ENCODE measurements at regions not wholly inside any gene's neighbourhood (a gene's known extent, or its start where the extent isn't known, plus 50 kb on each side); places are given as distances from the start of the nearest gene placed in this dataset.

DNA sequence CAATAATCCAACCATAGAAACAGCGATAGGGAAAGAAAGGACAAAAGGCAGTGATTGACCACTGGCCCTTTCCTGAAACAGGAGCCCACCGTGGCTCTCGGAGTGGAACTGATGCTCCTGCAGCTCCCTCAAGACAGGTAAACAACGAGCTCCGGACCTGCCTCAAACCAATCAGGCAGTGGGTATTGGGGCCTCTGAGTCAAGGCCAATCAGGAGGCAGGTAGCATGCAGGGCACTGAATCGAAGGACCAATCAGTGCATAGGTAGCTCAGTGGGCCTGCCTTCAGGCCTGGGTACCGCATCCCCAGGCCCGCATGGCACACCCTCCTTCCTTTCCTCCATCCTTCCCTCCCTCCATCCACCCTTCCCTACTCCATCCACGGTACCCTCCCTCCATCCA, 425.1 kb upstream of the MGMT start:
- BruUV-seq (replicated peaks): no TSS peak
- dilution Hi-C loops (cut with MboI; ENCODE audit: extremely low pct_ligation_motif_present, low sequenced_read_pairs): no loop called here
- Histone ChIP-seq H3K4me1 (ENCODE audit: control insufficient read depth, extremely low read depth, insufficient read depth, low read length) (peaks cover 70% of the 10 kb centered on the region), H3K9me3 (replicated peaks; ENCODE audit: control insufficient read depth, insufficient read depth, low read length) (no peaks in the 10 kb centered on the region), H3K27ac (ENCODE audit: insufficient read depth, low read depth, low read length) (no peak overlapping the region), H3K9me1 (replicated peaks; ENCODE audit: control insufficient read depth, extremely low read depth, insufficient read depth, low read length) (no peaks in the 10 kb centered on the region), H4K20me1 (replicated peaks; ENCODE audit: control insufficient read depth, extremely low read depth, insufficient read depth, low read length) (no peaks in the 10 kb centered on the region), H2AFZ (ENCODE audit: low read depth, low read length) (no peak overlapping the region), H3K36me3 (ENCODE audit: control insufficient read depth in 2 of 2, extremely low read depth in 1 of 2, insufficient read depth in 2 of 2, low read length in 2 of 2) (no peaks in the 10 kb centered on the region), H3K4me3 (replicated peaks in 1 of 3; ENCODE audit: insufficient read depth in 1 of 3, low read depth in 1 of 3, low read length in 3 of 3) (no peak overlapping the region), H3K9ac (replicated peaks; ENCODE audit: extremely low read depth, insufficient read depth, low read length) (no peak overlapping the region), H3K79me2 (ENCODE audit: control insufficient read depth, insufficient read depth, low read length) (no peaks in the 10 kb centered on the region), H3K27me3 (ENCODE audit: control insufficient read depth in 2 of 2, insufficient read depth in 2 of 2, low read length in 2 of 2) (no peaks in the 10 kb centered on the region), H3K4me2 (ENCODE audit: insufficient read depth, low read length) (no peak overlapping the region)
- DNase-seq (ENCODE audit: low read depth, low spot score) (no peak), FAIRE-seq (no peak)
- CTCF ChIA-PET: interaction anchor here (1.6 to 1.9 kb wide), 2 partner anchors 10 to 216 kb away, joined by 4 to 5 read pairs; no protein-coding TSS in a partner anchor
- intact Hi-C loops (cut with micrococcal nuclease): no loop called here
- TF ChIP-seq GATA2 (IDR thresholded peaks at IDR 0.05; ENCODE audit: insufficient read depth, insufficient read length, low read depth, low read length) (no peak), JUN (IDR thresholded peaks at IDR 0.05; ENCODE audit: borderline replicate concordance, insufficient read depth, insufficient read length, low read depth) (no peak), POLR2A (IDR thresholded peaks at IDR 0.05; ENCODE audit: low read depth, low read length) (no peak), EZH2 (IDR thresholded peaks at IDR 0.05; ENCODE audit: borderline replicate concordance, low read depth, low read length, severe bottlenecking) (no peak)
- POLR2A ChIA-PET: no interaction called here

DNA sequence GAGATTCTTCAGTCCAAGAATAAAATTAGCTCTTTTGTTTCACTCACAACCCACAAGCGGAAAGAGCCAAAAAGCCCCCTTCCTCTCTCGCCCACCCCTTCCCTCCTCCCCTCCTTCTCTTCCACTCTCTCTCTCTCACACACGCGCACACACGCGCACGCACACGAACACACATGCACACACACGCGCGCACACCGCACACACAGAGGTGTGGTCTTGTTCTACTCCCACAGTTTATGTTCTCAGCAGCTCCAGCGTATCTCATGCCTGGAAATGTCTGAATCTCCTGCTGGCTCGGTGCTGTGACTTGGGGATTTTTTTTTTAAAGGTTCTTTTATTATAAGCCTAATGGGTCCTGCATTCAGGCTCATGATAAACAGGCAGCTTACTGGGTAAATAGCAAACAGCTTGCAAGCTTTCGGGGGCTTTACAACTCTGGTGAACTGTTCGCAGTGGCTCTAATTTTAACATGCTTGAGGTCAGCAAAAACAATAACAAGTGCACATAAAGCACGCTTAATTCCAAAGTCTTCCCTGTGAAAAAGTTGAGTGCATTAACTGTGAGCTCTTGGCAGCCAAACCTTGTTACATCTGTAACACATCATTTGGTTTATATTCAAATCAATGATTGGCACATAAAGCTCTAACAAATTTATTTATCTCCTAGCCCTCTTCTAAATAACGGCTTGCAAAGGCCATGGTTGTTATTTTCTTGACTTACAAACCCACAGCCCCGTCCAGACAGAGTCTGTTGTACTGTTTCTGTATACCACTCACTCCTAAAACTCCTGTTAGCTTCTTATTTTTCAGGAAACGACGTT, 424.1 kb upstream of the MGMT start:
- H3K4me1 ChIP-seq (ENCODE audit: control insufficient read depth, extremely low read depth, insufficient read depth, low read length): peaks cover 78% of the 10 kb centered on the region
- peak overlapping the region; percentile 18 for H3K27ac ChIP-seq (ENCODE audit: insufficient read depth, low read depth, low read length)
- dilution Hi-C loops (cut with MboI; ENCODE audit: extremely low pct_ligation_motif_present, low sequenced_read_pairs): no loop called here
- H3K4me2 ChIP-seq (ENCODE audit: insufficient read depth, low read length): peak overlapping the region; percentile 65
- no peaks in the 10 kb centered on the region for H3K27me3 ChIP-seq (ENCODE audit: control insufficient read depth in 2 of 2, insufficient read depth in 2 of 2, low read length in 2 of 2)
- no peak for TF ChIP-seq POLR2AphosphoS5 (IDR thresholded peaks at IDR 0.05; ENCODE audit: insufficient read depth, low read depth, low read length)
- TF ChIP-seq EZH2 (IDR thresholded peaks at IDR 0.05; ENCODE audit: borderline replicate concordance, low read depth, low read length, severe bottlenecking): no peak
- no peak for TF ChIP-seq MYC (IDR thresholded peaks at IDR 0.05; ENCODE audit: low read depth, low read length)
- no peak for TF ChIP-seq JUN (IDR thresholded peaks at IDR 0.05; ENCODE audit: borderline replicate concordance, insufficient read depth, insufficient read length, low read depth)
- no peak for TF ChIP-seq GATA2 (IDR thresholded peaks at IDR 0.05; ENCODE audit: insufficient read depth, insufficient read length, low read depth, low read length)
- TF ChIP-seq, protein P1, sequence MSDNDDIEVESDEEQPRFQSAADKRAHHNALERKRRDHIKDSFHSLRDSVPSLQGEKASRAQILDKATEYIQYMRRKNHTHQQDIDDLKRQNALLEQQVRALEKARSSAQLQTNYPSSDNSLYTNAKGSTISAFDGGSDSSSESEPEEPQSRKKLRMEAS (IDR thresholded peaks at IDR 0.05; ENCODE audit: insufficient read depth, insufficient read length): no peak
- no peak for TF ChIP-seq FOS (IDR thresholded peaks at IDR 0.05; ENCODE audit: borderline replicate concordance, insufficient read depth, low read length)
- peak overlapping the region; percentile 54 for H2AFZ ChIP-seq (ENCODE audit: low read depth, low read length)
- no peaks in the 10 kb centered on the region for H3K36me3 ChIP-seq (ENCODE audit: control insufficient read depth in 2 of 2, extremely low read depth in 1 of 2, insufficient read depth in 2 of 2, low read length in 2 of 2)
- H3K79me2 ChIP-seq (ENCODE audit: control insufficient read depth, insufficient read depth, low read length): no peaks in the 10 kb centered on the region
- ChIA-PET CTCF (interaction anchor here (0.7 to 1.9 kb wide), 8 partner anchors 8 to 1099 kb away, joined by 3 to 5 read pairs (median 4); no protein-coding TSS in a partner anchor), POLR2A (no interaction called here)
- H4K20me1 ChIP-seq (replicated peaks; ENCODE audit: control insufficient read depth, extremely low read depth, insufficient read depth, low read length): no peaks in the 10 kb centered on the region
- H3K9ac ChIP-seq (replicated peaks; ENCODE audit: extremely low read depth, insufficient read depth, low read length): no peak overlapping the region
- no peaks in the 10 kb centered on the region for H3K9me3 ChIP-seq (replicated peaks; ENCODE audit: control insufficient read depth, insufficient read depth, low read length)
- DNase-seq (ENCODE audit: low read depth, low spot score): peak; percentile 64
- H3K4me3 ChIP-seq (replicated peaks in 1 of 3; ENCODE audit: insufficient read depth in 1 of 3, low read depth in 1 of 3, low read length in 3 of 3): no peak overlapping the region
- intact Hi-C loops (cut with micrococcal nuclease): no loop called here
- no peaks in the 10 kb centered on the region for H3K9me1 ChIP-seq (replicated peaks; ENCODE audit: control insufficient read depth, extremely low read depth, insufficient read depth, low read length)
- no TSS peak for BruUV-seq (replicated peaks)
- no peak for FAIRE-seq
